GM19397 (cell line): ENCODE measurements at regions not wholly inside any gene's neighbourhood (a gene's known extent, or its start where the extent isn't known, plus 50 kb on each side); places are given as distances from the start of the nearest gene placed in this dataset.

Experiments
- ATAC-seq: cut with Tn5 transposase; IDR thresholded peaks from one replicate; pipeline ENCODE4 v1.9.1; 2021; ENCODE audit warnings: mild to moderate bottlenecking, moderate library complexity; ENCODE audit not compliant: unreplicated experiment

GRCh38 chr7:98679741-98680140, 62.7 kb downstream of the NPTX2 start:
- no peak for ATAC-seq

DNA sequence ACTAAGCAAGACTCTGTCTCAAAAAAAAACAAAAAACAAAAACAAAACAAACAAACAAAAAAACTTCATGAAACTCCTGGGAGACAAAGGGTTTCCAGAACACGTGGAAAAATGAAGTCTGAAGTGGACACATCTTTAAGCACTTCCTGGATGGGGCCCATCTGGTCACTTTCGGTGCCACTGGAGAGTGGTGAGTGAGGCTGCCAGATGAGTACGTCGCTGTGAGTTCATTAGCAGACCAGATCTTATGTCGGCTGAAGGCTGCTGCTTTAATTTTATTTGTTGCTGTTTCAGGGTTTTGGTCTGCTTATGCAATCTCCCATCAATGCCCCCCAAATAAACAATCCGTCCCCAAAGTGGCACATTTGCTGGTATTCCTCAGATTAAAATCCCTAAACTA, 64.4 kb downstream of the NPTX2 start:
- ATAC-seq: no peak

DNA sequence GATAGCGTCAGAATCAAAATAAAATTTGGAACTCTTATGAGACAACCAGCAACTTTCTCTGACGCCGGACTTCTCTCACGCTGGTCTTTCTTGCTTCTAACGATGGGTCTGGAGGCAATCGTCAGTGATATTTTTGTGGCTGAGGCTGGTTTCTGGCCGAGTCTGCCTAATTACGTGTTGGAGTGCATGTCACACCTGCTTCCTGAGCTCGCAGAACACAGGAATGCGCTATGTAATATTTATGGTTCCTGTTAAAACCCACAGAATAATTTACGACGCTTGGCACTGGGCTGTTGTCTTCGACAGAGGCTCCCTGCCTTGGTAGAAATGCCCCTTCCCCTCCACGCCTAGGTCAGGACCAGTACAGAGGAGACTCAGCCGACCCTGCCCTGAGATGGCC, 64.9 kb downstream of the NPTX2 start:
- ATAC-seq: no peak

- ATAC-seq: no peak
Observed at GRCh38 chr7:98683514-98683913, 66.4 kb downstream of the NPTX2 start.

GRCh38 chr7:98685541-98685940, 68.5 kb downstream of the NPTX2 start:
- ATAC-seq: no peak

GRCh38 chr7:98686466-98687080, 69.5 kb downstream of the NPTX2 start:
- ATAC-seq: no peak

DNA sequence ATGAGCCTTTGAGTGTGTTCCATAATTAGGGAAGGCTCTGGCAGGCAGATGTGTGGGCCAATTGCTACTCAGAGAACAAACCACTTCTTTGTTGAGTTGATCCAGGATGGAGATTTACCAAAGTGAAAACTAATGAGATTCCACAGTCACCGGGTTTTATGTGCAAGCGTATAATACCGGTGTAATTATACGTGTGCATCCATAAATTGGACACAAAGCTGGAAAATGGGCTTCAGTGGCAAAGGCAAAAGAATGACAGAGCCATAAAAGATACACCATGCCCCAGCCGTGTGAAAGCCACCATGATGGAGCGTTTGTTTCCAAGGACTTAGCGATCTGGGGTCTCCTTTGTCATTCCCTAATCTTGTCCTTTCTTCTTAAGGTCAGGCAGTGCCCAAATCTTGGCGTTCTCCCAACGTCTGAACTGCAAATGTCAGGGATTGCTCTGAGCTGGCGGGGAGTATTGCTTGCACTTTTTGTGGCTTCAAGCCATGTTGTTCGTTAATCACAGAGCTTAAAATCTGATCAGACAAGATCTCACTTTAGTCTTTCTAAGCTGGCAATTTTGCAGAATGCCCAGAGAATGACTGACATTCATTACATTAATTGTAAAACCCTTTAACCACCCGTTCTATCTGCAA, 70.1 kb downstream of the NPTX2 start:
- ATAC-seq: no peak

GRCh38 chr7:98691619-98692018, 74.5 kb downstream of the NPTX2 start:
- no peak for ATAC-seq

DNA sequence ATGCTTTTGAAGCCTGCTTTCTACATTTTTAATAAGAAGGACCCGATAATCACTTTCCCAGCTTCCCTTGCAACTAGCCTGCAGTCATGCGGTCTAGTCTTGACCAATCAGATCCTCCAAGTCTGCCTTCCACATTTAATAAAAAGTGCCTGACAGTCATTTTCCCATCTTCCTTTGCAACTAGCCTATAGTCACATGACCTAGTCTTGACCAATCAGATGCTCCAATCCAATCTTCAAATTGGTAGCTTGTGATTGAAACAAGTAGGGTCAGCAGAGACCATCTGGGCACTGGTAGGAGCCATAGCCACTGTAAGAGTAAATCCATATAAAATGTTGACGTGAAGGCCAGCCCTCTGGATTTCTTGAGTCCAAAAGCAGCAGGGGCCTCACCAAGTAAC, 80.0 kb downstream of the NPTX2 start:
- no peak for ATAC-seq

GRCh38 chr7:98697485-98698240, 80.6 kb downstream of the NPTX2 start:
- no peak for ATAC-seq

DNA sequence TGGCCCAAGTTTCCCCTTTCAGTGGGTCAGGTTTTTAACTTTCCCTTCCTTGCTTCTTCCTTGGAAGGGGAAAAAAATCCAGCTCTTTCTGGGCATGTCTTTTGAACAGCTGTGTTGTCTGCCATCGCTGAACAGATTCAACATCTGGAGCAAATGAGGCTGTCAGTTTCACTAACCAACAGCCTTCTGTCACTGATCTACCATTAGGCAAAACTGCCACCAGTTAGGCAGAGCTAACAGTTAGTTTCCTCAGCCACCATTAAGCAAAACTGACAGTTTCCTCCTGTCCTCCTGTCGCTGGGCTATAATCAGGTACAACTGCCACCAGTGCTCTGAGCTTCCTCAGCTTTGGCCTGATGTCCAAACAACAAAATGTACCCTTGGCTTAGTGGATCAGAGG, 81.9 kb downstream of the NPTX2 start:
- ATAC-seq: no peak

DNA sequence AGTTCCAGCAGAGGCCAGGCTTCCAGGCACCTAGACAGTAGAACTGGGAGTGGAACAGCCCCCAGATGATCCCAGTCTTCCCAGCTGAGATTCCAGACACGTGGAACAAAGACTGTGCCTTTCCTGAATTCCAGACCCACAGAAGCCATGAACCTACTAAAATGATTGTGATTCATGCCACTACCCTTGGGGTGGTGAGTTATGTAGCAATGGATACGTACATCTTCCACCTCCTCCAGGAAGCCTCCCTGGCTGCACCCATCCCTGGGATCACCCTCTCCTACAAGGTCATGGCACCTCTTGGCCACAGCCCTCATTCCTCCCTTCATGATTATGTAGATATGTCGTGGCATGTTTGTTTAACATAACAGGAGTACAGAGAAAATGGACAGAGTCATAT, 83.4 kb downstream of the NPTX2 start:
- ATAC-seq: no peak

- no peak for ATAC-seq
Observed at GRCh38 chr7:98701372-98701771, 84.3 kb downstream of the NPTX2 start.

GRCh38 chr7:98702021-98702420, 84.9 kb downstream of the NPTX2 start:
- no peak for ATAC-seq

DNA sequence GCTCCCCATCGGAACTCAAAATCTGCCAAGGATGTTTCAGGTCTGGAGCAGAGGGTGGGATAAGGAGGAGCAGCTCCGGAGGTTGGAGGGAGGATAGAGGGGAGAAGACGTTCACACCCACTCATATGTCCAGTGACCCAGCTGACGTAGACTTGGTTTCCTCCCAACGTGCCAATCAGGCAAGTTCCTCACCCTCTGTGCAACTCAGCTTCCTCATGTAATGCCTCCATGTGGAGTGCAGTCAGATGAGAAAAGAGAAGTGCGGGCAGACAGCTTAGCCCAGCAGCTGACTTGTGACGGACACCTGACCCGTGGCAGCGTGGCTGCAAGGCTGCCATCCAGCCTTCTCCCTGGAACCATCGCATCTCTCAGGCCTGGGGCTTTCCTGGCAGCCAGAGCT, 86.8 kb downstream of the NPTX2 start:
- ATAC-seq: no peak

DNA sequence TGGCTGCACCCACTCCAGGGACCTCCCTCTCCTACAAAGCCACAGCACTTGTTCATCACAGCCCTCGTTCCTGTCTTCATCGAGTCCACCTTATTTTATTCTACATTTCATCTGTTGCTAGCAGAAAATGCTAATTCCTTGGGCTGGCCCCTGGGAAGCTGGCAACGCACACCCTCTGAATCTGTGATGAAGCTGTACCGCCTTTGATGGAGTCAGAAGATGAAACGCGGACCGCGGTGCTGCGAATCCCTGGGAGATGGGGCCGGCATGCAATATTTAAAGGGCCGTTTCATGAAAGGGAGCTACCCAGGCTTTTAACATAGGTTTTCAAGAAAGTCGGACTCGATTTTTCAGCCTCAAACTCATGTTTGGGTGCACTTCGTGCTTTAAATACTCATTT, 88.5 kb downstream of the NPTX2 start:
- ATAC-seq: no peak

GRCh38 chr7:98707076-98707475, 90.0 kb downstream of the NPTX2 start:
- no peak for ATAC-seq

DNA sequence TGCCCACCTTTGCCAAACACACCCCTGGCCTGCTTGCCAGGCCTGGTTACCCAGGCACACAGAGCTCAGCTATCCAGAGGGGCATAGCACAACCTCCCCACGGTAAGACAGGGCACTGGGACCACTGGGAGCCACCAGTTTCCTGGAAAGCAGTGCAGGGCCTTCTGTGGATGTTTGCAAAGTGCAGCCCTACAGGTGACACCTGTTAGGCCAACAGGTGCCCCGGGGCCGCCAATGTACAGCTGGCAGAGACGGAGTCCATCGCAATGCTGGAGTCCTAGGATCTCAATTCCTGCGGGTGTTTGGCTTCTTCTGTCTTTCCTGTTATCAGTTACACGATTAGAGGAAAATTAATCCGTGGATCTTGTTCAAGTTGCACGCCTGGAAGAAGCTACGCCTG, 94.9 kb downstream of the NPTX2 start:
- ATAC-seq: no peak

DNA sequence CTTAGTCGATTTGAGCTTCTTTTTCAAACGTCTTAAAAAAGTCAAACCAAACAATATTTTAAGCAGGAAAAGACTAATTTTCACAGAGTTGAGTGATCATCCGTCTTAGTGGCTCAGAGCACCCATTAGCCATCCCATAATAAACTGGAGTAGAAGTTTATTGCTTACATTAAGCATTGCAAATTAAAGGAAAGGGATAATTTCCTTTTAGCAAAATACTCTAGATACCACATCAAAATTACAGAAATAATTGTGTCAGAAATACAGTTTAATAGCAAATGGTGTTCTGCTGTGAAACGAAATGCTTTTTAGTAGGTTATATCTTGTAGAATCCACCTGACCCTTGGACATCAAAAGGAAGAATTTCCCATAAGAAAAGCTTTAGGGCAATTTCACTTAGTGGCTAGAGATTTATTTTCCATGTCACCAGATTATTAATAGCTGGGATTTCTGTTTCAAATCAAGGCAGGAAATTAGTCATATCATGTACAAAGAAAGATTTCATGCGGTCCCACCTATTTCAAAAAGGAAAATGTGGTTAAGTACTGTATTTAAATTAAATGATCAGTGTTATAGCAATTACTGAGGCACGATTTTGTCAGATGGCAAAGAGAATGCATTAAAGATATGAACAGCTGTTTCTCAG, 96.2 kb downstream of the NPTX2 start:
- ATAC-seq: no peak

DNA sequence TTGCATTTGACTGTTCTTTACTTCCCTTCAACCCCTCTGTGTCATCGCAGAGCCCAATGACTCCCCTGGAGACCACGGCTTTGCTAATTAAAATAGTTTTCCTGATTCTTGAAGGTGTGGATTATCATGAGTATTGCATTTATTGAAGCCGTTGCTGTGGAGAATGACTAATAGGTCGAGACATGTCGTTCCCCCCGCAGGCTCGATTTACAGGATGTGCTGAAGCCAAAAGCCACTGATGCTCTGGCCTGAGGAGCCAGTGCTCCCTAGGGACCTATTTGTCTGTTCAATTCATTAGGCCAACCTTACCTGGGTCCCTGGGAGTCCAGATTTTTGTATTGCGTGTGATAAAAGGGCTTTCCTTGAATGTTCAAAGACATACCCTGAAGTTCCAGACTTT, 102.3 kb downstream of the NPTX2 start:
- ATAC-seq: no peak

DNA sequence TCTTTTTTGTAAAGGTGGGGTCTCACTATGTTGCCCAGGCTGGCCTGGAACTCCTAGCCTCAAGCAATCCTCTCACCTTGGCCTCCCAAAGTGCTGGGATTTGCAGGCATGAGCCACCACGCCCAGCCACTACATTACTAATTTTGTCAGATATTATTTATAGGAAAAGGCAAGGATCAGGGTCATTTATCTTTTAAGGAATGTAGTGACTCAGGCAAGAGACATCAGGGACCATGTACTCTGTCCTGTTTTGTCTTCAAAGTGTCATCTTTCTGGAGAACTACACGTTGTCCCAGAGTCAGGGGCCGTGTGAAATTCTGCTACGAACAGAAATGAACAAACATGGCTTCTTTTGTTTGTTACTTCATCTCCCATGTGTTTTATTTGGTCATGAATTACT, 105.3 kb downstream of the NPTX2 start:
- no peak for ATAC-seq

DNA sequence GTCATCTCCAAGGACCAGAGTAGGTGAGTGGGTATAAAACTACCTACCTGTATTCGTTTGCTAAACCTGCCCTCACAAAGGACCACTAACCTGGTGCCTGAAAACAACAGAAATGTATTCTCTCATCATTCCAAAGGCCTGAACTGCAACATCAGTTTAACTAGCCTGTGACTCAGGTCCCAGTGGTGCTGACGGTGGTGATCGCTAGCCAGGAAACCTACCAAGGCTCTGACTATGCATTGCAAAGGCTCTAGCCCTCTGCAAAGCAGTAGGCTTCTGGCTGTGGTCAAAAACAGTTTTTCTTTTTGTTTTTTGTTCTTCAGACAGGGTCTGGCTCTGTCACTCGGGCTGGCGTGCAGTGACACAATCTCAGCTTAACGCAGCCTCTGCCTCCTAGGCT, 107.5 kb downstream of the NPTX2 start:
- no peak for ATAC-seq
